Thyroid gland (tissue), 4 donors: ENCODE measurements at regions not wholly inside any gene's neighbourhood (a gene's known extent, or its start where the extent isn't known, plus 50 kb on each side); places are given as distances from the start of the nearest gene placed in this dataset.

Experiments
- DNase-seq, 2 donors: peaks; one replicate each; pipeline ENCODE4 v3.0.0-alpha.2; 2019
- H3K27ac ChIP-seq, 3 donors: fragments of 200-600 bp; sonication (generic); 1 replicate in 2 of 3; 2 replicates in 1 of 3; pipeline ENCODE4 v1.5.1; 2016 to 2019; ENCODE audit warnings: mild to moderate bottlenecking in 1 of 3, moderate library complexity in 1 of 3
- H3K27me3 ChIP-seq: fragments of 200-600 bp; sonication (generic); one replicate; pipeline ENCODE4 v1.5.1; 2019
- H3K36me3 ChIP-seq, 2 donors: fragments of 200-600 bp; sonication (generic); one replicate each; pipeline ENCODE4 v1.5.1; 2016 to 2019
- H3K4me1 ChIP-seq, 2 donors: fragments of 200-600 bp; sonication (generic); one replicate each; pipeline ENCODE4 v1.5.1; 2017 to 2019
- H3K4me3 ChIP-seq, 3 donors: fragments of 200-600 bp; sonication (generic); replicated peaks in 1 of 3; 1 replicate in 2 of 3; 2 replicates in 1 of 3; pipeline ENCODE4 v1.5.1; 2016; ENCODE audit warnings: mild to moderate bottlenecking in 1 of 3
- H3K9me3 ChIP-seq: fragments of 200-600 bp; sonication (generic); one replicate; pipeline ENCODE4 v1.5.1; 2017
- CTCF ChIP-seq, 6 experiments: fragments of 200-600 bp in 3 of 6; fragments of 450-650 bp in 3 of 6; sonication (generic) in 3 of 6; IDR thresholded peaks; one replicate each; pipeline ENCODE4 v1.5.1; 2016 to 2019; ENCODE audit warnings: antibody characterized with exemption in 6 of 6, mild to moderate bottlenecking in 2 of 6, inconsistent platforms in 1 of 6, moderate library complexity in 1 of 6
- POLR2A ChIP-seq, 2 donors: fragments of 450-650 bp; IDR thresholded peaks; one replicate each; pipeline ENCODE4 v1.6.1; 2017; ENCODE audit warnings: antibody characterized with exemption in 2 of 2, mild to moderate bottlenecking in 2 of 2, moderate library complexity in 1 of 2
- WGBS, 2 donors: methylation state at CpG; one replicate each; pipeline ENCODE4 v1.1.5; 2017; 5-methylcytosine and 5-hydroxymethylcytosine counted together
- intact Hi-C: fragments of 100-400 bp; cut with DNase I; formaldehyde crosslinking; loops from one replicate; pipeline ENCODE4 v1.15.1; 2023

GRCh38 chr12:17661250-17661649 is 428.7 kb downstream of the RERGL start:
- DNase-seq = no peak
- Histone ChIP-seq H3K4me1 (no peaks in the 10 kb centered on the region), H3K27ac (no peak overlapping the region), H3K27me3 (no peaks in the 10 kb centered on the region), H3K4me3 (no peak overlapping the region), H3K36me3 (no peaks in the 10 kb centered on the region), H3K9me3 (no peaks in the 10 kb centered on the region)
- 30 to 47% methylated on average over 1 of the region's 1 CpG for WGBS, 2 donors
- TF ChIP-seq POLR2A (IDR thresholded peaks at IDR 0.05) (no peak), CTCF (IDR thresholded peaks at IDR 0.05) (no peak)
- intact Hi-C loops = no loop called here

- no peak overlapping the region for H3K4me3 ChIP-seq
- no peak overlapping the region for H3K27ac ChIP-seq
- 73 to 78% methylated on average over 2 of the region's 2 CpGs for WGBS, 2 donors
- no peak for DNase-seq
- no peaks in the 10 kb centered on the region for H3K36me3 ChIP-seq
- H3K9me3 ChIP-seq = no peaks in the 10 kb centered on the region
- intact Hi-C loops = no loop called here
- H3K4me1 ChIP-seq = no peaks in the 10 kb centered on the region
- TF ChIP-seq CTCF (IDR thresholded peaks at IDR 0.05) (no peak), POLR2A (IDR thresholded peaks at IDR 0.05) (no peak)
- no peaks in the 10 kb centered on the region for H3K27me3 ChIP-seq
These were observed 437.6 kb downstream of the RERGL start for GRCh38 chr12:17652436-17652835.

GRCh38 chr12:17642340-17642650 is 447.7 kb downstream of the RERGL start:
- no peaks in the 10 kb centered on the region for H3K36me3 ChIP-seq
- no peak overlapping the region for H3K4me3 ChIP-seq
- DNase-seq = no peak
- no peaks in the 10 kb centered on the region for H3K27me3 ChIP-seq
- no peak for TF ChIP-seq CTCF (IDR thresholded peaks at IDR 0.05)
- TF ChIP-seq POLR2A (IDR thresholded peaks at IDR 0.05) = no peak
- intact Hi-C loops = no loop called here
- no peaks in the 10 kb centered on the region for H3K9me3 ChIP-seq
- H3K4me1 ChIP-seq = no peaks in the 10 kb centered on the region
- 30% methylated on average over 3 of the region's 3 CpGs for WGBS, 2 donors
- no peak overlapping the region for H3K27ac ChIP-seq

- H3K27me3 ChIP-seq = no peaks in the 10 kb centered on the region
- intact Hi-C loops = no loop called here
- H3K9me3 ChIP-seq = no peaks in the 10 kb centered on the region
- H3K36me3 ChIP-seq = no peaks in the 10 kb centered on the region
- H3K4me3 ChIP-seq = no peak overlapping the region
- no peak for TF ChIP-seq POLR2A (IDR thresholded peaks at IDR 0.05)
- no peak for TF ChIP-seq CTCF (IDR thresholded peaks at IDR 0.05)
- no peak for DNase-seq
- no peaks in the 10 kb centered on the region for H3K4me1 ChIP-seq
- WGBS, 2 donors = 86 to 93% methylated on average over 1 of the region's 1 CpG
- H3K27ac ChIP-seq = no peak overlapping the region
These were observed 449.4 kb downstream of the RERGL start for GRCh38 chr12:17640615-17641014.

GRCh38 chr12:17618831-17619230 is 471.2 kb downstream of the RERGL start:
- Histone ChIP-seq H3K4me1 (no peaks in the 10 kb centered on the region), H3K27ac (no peak overlapping the region), H3K27me3 (no peaks in the 10 kb centered on the region), H3K36me3 (no peaks in the 10 kb centered on the region), H3K9me3 (no peaks in the 10 kb centered on the region), H3K4me3 (no peak overlapping the region)
- intact Hi-C loops = no loop called here
- TF ChIP-seq CTCF (IDR thresholded peaks at IDR 0.05) = no peak
- TF ChIP-seq POLR2A (IDR thresholded peaks at IDR 0.05) = no peak
- DNase-seq = no peak
- WGBS, 2 donors = 73 to 84% methylated on average over 2 of the region's 2 CpGs
